ENCODE measurements at regions not wholly inside any gene's neighbourhood (a gene's known extent, or its start where the extent isn't known, plus 50 kb on each side); places are given as distances from the start of the nearest gene placed in this dataset.

GRCh38 chr2:49861821-49862220, 707.5 kb upstream of the FSHR start:
- Histone ChIP-seq H3K4me3 (no peak overlapping the region), H3K9me3 (no peaks in the 10 kb centered on the region), H3K36me3 (ENCODE audit: low read depth) (no peaks in the 10 kb centered on the region), H3K4me1 (ENCODE audit: low read depth) (no peaks in the 10 kb centered on the region)
- no peak for ATAC-seq
- intact Hi-C loops (cut with DNase I, micrococcal nuclease), result no loop called here
- no peak for DNase-seq
- no peak for TF ChIP-seq CTCF (IDR thresholded peaks at IDR 0.05)

GRCh38 chr2:49860834-49861233, 706.5 kb upstream of the FSHR start:
- H3K9me3 ChIP-seq, result no peaks in the 10 kb centered on the region
- DNase-seq, result no peak
- no peaks in the 10 kb centered on the region for H3K4me1 ChIP-seq (ENCODE audit: low read depth)
- no peak for ATAC-seq
- intact Hi-C loops (cut with DNase I, micrococcal nuclease), result no loop called here
- H3K4me3 ChIP-seq, result no peak overlapping the region
- H3K36me3 ChIP-seq (ENCODE audit: low read depth), result no peaks in the 10 kb centered on the region
- TF ChIP-seq CTCF (IDR thresholded peaks at IDR 0.05), result no peak

- ATAC-seq (no peak), DNase-seq (no peak)
- Histone ChIP-seq H3K36me3 (ENCODE audit: low read depth) (no peaks in the 10 kb centered on the region), H3K4me3 (no peak overlapping the region), H3K9me3 (no peaks in the 10 kb centered on the region), H3K4me1 (ENCODE audit: low read depth) (no peaks in the 10 kb centered on the region)
- no peak for TF ChIP-seq CTCF (IDR thresholded peaks at IDR 0.05)
- intact Hi-C loops (cut with DNase I, micrococcal nuclease), result no loop called here
These were observed 705.9 kb upstream of the FSHR start for GRCh38 chr2:49860170-49860569.

DNA sequence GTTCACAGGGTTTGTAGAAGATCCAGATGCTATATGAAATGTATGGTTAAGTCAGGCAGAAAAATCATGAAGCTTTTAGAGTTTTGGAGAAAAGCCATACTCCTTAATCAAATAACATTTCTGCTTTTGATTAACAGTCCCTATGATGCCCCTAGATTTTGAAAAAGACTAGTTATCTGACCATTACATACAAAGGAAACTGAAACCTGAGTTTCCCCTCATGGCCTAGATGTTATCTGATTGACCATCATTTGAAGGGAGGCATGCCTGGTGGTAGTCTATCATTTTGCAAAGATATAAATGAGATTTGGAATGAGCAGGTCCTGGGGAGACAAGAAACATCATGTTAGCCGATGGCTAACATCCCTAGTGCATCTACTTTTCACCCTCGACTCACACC, 704.3 kb upstream of the FSHR start:
- Histone ChIP-seq H3K4me3 (no peak overlapping the region), H3K9me3 (no peaks in the 10 kb centered on the region), H3K36me3 (ENCODE audit: low read depth) (no peaks in the 10 kb centered on the region), H3K4me1 (ENCODE audit: low read depth) (no peaks in the 10 kb centered on the region)
- no peak for ATAC-seq
- TF ChIP-seq CTCF (IDR thresholded peaks at IDR 0.05), result no peak
- DNase-seq, result no peak
- intact Hi-C loops (cut with DNase I, micrococcal nuclease), result no loop called here

DNA sequence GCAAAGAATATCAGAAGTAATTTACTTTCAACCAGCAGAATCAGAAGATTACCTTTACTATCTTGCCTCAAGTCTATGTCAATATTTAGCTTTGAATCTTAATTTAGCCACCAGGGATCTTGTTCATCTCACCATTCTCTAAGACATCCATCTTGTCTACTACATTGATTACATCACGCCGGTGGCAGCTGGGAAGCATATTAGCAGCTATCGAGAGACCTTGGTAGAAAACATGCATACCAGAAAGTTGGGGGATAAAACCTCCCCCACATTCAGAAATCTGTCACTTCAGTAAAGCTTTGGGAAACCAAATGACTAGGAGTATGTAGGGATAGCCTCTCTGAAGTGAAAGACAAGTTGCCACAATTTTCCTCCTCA, 703.8 kb upstream of the FSHR start:
- ATAC-seq (no peak), DNase-seq (no peak)
- TF ChIP-seq CTCF (IDR thresholded peaks at IDR 0.05), result no peak
- Histone ChIP-seq H3K4me1 (ENCODE audit: low read depth) (no peaks in the 10 kb centered on the region), H3K36me3 (ENCODE audit: low read depth) (no peaks in the 10 kb centered on the region), H3K4me3 (no peak overlapping the region), H3K9me3 (no peaks in the 10 kb centered on the region)
- intact Hi-C loops (cut with DNase I, micrococcal nuclease), result no loop called here

DNA sequence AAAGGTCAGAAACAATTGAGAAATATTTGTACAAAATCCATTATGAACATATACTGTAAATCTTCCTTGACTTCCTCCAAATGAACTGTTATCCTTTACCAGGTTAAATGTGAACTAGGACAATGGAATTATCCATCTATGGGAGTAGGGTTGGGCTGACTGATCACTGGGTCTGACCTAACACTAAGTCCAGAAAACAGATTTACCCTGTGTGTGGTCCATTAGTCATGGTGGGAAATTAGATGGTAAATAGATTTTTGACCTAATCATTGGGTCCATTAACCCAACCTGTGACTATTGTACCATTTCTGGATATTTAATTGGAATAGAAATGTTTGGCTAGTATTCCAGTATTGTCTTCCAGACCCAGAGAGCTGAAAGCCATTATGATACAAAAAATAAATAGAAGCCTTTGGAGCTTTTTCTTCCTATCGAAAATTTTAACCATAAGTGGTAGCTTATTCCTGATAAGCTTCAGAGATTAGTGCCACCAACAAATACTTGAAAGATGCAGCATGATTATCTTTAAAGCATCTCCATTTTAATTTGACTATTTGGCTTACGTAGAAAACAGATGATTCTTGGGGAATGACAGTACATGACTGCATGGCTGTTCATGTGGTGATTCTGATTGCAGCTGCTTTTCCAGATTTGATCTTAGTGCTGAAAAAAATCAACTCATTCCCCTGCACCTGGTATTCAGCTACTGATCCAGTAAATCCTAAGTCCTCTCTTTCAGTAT, 703.2 kb upstream of the FSHR start:
- Histone ChIP-seq H3K4me3 (no peak overlapping the region), H3K4me1 (ENCODE audit: low read depth) (no peaks in the 10 kb centered on the region), H3K36me3 (ENCODE audit: low read depth) (no peaks in the 10 kb centered on the region), H3K9me3 (no peaks in the 10 kb centered on the region)
- DNase-seq (no peak), ATAC-seq (no peak)
- intact Hi-C loops (cut with DNase I, micrococcal nuclease), result no loop called here
- no peak for TF ChIP-seq CTCF (IDR thresholded peaks at IDR 0.05)

Measured in mucosa of descending colon (tissue), 3 donors.